Loucy (cell line): ENCODE measurements at regions not wholly inside any gene's neighbourhood (a gene's known extent, or its start where the extent isn't known, plus 50 kb on each side); places are given as distances from the start of the nearest gene placed in this dataset.

Experiments
- H2AFZ ChIP-seq: fragments of 200-600 bp; sonication (generic); 2 replicates; pipeline ENCODE4 v1.6.0; 2016; ENCODE audit warnings: antibody characterized with exemption, mild to moderate bottlenecking, low read length, moderate library complexity
- H3F3A ChIP-seq: fragments of 200-600 bp; 2 replicates; pipeline ENCODE4 v1.6.0; 2016; ENCODE audit warnings: antibody characterized with exemption, low read depth, mild to moderate bottlenecking
- H3K27me3 ChIP-seq: fragments of 200-600 bp; sonication (generic); 2 replicates; pipeline ENCODE4 v1.6.1; 2014; ENCODE audit warnings: low read length, mild to moderate bottlenecking; ENCODE audit not compliant: insufficient read depth, poor library complexity, severe bottlenecking
- H3K36me3 ChIP-seq: fragments of 200-600 bp; sonication (generic); 2 replicates; pipeline ENCODE4 v1.6.1; 2016; ENCODE audit warnings: low read length; ENCODE audit not compliant: insufficient read depth
- H3K4me1 ChIP-seq: fragments of 200-600 bp; sonication (generic); 2 replicates; pipeline ENCODE4 v1.5.1; 2014; ENCODE audit warnings: low read length, mild to moderate bottlenecking; ENCODE audit not compliant: insufficient read depth, poor library complexity, severe bottlenecking
- H3K4me2 ChIP-seq: fragments of 200-600 bp; sonication (generic); 2 replicates; pipeline ENCODE4 v1.6.0; 2014; ENCODE audit warnings: antibody characterized with exemption, low read length, low read depth, mild to moderate bottlenecking; ENCODE audit not compliant: poor library complexity, severe bottlenecking
- H3K4me3 ChIP-seq: fragments of 200-600 bp; sonication (generic); 2 replicates; pipeline ENCODE4 v1.5.1; 2014; ENCODE audit warnings: low read length, mild to moderate bottlenecking, mixed read lengths; ENCODE audit not compliant: poor library complexity, severe bottlenecking
- H3K79me2 ChIP-seq: fragments of 200-600 bp; sonication (generic); 2 replicates; pipeline ENCODE4 v1.6.1; 2014; ENCODE audit warnings: low read length; ENCODE audit not compliant: insufficient read depth
- H3K9ac ChIP-seq: fragments of 200-600 bp; sonication (generic); 2 replicates; pipeline ENCODE4 v1.6.0; 2014; ENCODE audit warnings: mild to moderate bottlenecking, low read depth, low read length, moderate library complexity; ENCODE audit not compliant: poor library complexity, severe bottlenecking
- H3K9me2 ChIP-seq: fragments of 200-600 bp; sonication (generic); replicated peaks from 2 replicates; pipeline ENCODE4 v1.6.1; 2016; ENCODE audit warnings: low read depth, low read length, mixed read lengths
- H3K9me3 ChIP-seq: fragments of 200-600 bp; sonication (generic); 2 replicates; pipeline ENCODE4 v1.6.1; 2014; ENCODE audit warnings: mild to moderate bottlenecking, antibody characterized with exemption, low read length, low read depth; ENCODE audit not compliant: insufficient read depth
- H4K20me1 ChIP-seq: fragments of 200-600 bp; sonication (generic); 2 replicates; pipeline ENCODE4 v1.6.0; 2014; ENCODE audit warnings: antibody characterized with exemption, low read length, mild to moderate bottlenecking; ENCODE audit not compliant: insufficient read depth, poor library complexity, severe bottlenecking
- EZH2phosphoT487 ChIP-seq: fragments of 200-600 bp; IDR thresholded peaks from 2 replicates; pipeline ENCODE4 v1.6.1; 2018; ENCODE audit warnings: antibody characterized with exemption, mild to moderate bottlenecking, moderate library complexity, borderline replicate concordance
- TF ChIP-seq, protein P1 (sequence below): fragments of 200-600 bp; sonication (generic); conservative IDR thresholded peaks from 2 replicates; pipeline ENCODE4 v1.5.1; 2014; ENCODE audit warnings: mild to moderate bottlenecking, antibody characterized with exemption, low read length

DNA sequence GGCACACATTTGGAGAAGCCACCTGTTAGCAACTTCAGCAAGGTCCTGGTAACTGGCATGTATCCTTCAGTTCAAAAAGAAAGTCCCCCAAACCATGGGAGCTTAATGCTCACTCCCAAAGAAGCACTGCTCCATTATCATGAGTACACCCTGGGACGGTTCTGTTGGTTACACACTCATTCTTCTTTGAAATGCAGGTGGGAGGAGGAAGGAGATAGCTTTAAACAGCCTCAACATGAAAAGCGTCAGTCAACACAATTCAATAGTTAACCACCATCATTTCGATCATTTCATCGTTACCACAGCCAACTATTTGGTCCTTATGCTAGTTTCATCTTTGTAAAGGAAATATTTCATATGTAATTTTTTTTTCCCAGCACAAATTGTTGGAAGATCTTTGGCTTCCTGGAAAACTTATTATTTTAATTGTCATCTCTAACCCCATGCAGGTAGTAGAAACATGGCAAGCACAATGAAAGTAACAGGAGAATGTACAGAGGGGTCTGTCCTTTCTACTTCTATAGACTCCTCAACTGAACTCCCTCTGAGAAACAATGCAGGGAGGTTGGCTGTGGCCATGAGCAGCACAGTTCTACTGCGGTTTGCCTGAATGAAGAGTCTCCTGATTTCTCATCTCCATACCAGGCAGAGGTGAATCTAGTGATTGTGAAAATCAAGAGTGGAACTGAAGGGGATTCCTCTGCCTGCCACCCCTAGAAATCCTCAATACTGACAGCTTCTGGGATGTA lies 196.4 kb upstream of the FOXN3 start:
- no peaks in the 10 kb centered on the region for H3K9me3 ChIP-seq
- peaks cover 79% of the 10 kb centered on the region for H3K4me1 ChIP-seq
- peaks cover 97% of the 10 kb centered on the region for H3K79me2 ChIP-seq
- TF ChIP-seq, protein P1, sequence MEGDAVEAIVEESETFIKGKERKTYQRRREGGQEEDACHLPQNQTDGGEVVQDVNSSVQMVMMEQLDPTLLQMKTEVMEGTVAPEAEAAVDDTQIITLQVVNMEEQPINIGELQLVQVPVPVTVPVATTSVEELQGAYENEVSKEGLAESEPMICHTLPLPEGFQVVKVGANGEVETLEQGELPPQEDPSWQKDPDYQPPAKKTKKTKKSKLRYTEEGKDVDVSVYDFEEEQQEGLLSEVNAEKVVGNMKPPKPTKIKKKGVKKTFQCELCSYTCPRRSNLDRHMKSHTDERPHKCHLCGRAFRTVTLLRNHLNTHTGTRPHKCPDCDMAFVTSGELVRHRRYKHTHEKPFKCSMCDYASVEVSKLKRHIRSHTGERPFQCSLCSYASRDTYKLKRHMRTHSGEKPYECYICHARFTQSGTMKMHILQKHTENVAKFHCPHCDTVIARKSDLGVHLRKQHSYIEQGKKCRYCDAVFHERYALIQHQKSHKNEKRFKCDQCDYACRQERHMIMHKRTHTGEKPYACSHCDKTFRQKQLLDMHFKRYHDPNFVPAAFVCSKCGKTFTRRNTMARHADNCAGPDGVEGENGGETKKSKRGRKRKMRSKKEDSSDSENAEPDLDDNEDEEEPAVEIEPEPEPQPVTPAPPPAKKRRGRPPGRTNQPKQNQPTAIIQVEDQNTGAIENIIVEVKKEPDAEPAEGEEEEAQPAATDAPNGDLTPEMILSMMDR: no peak
- no peak for TF ChIP-seq EZH2phosphoT487
- no peaks in the 10 kb centered on the region for H4K20me1 ChIP-seq
- peak overlapping the region; percentile 77 for H3K4me3 ChIP-seq
- H3K4me2 ChIP-seq: peak overlapping the region; percentile 89
- no peaks in the 10 kb centered on the region; the same call in 1 of the 2 replicates for H3F3A ChIP-seq
- peak overlapping the region; percentile 81 for H3K9ac ChIP-seq
- H3K36me3 ChIP-seq: no peaks in the 10 kb centered on the region
- H3K27me3 ChIP-seq: no peaks in the 10 kb centered on the region
- no peak overlapping the region for H2AFZ ChIP-seq
- H3K9me2 ChIP-seq: no peaks in the 10 kb centered on the region

DNA sequence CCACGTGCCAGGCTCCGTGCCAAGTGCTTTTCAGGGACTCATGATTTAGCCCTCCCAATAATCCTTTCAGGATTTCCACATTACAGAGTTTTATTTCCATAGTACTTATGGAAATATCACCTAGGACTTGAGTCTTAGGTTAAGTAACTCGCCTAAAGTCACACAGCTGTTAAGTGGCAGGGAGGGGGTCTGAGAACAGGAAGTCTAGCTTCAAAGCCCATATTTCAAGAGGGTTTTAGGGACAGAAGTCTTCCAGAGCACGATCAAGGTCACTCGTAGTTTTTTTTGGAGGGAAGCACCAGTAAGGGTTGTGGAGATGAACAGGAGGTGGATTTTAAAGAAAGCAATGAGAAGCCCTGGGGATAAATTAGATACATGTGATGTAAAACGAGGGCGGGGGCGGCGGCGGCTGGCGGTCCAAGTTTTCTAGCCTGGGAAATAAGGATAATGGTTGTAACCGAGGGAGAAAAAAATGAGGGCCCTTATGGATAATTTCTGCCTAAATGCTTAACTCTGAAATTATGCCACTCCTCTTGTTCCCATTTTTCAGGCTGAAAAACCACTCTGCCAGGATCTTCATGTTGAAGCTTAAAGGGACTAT lies 192.6 kb upstream of the FOXN3 start:
- H4K20me1 ChIP-seq: no peaks in the 10 kb centered on the region
- peak overlapping the region; percentile 1 for H3K4me3 ChIP-seq
- peaks cover 9% of the 10 kb centered on the region for H3K9me3 ChIP-seq
- H3K79me2 ChIP-seq: peaks cover 91% of the 10 kb centered on the region
- H3K27me3 ChIP-seq: no peaks in the 10 kb centered on the region
- H3K36me3 ChIP-seq: no peaks in the 10 kb centered on the region
- H3F3A ChIP-seq: no peaks in the 10 kb centered on the region
- H3K4me1 ChIP-seq: peaks cover 49% of the 10 kb centered on the region
- peak overlapping the region; percentile 7 for H3K4me2 ChIP-seq
- TF ChIP-seq, protein P1: no peak
- no peak for TF ChIP-seq EZH2phosphoT487
- no peak overlapping the region for H3K9ac ChIP-seq
- H2AFZ ChIP-seq: no peak overlapping the region
- H3K9me2 ChIP-seq: no peaks in the 10 kb centered on the region

DNA sequence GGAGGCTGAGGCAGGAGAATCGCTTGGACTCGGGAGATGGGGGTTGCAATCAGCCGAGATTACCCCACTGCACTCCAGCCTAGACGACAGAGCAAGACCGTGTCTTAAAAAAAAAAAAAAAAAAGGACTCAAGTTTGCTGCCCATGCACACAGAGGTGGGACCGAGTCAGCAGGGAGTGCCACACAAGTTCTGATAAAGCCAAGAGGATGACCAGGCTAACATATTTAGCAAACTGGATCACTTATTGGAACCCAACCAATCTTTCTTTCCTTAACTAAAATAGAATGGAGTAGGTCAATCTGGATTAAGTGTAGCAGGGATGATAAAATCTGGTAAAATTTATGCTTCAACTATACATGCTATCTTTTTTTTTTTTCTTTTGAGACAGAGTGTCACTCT lies 190.4 kb upstream of the FOXN3 start:
- peaks cover 90% of the 10 kb centered on the region for H3K79me2 ChIP-seq
- H4K20me1 ChIP-seq: no peaks in the 10 kb centered on the region
- H3K4me2 ChIP-seq: no peak overlapping the region
- H3K4me1 ChIP-seq: peaks cover 44% of the 10 kb centered on the region
- TF ChIP-seq EZH2phosphoT487: no peak
- TF ChIP-seq, protein P1: no peak
- no peak overlapping the region for H2AFZ ChIP-seq
- H3F3A ChIP-seq: no peaks in the 10 kb centered on the region
- H3K9me2 ChIP-seq: no peaks in the 10 kb centered on the region
- H3K27me3 ChIP-seq: no peaks in the 10 kb centered on the region
- H3K4me3 ChIP-seq: no peak overlapping the region
- H3K9me3 ChIP-seq: peaks cover 9% of the 10 kb centered on the region
- no peaks in the 10 kb centered on the region for H3K36me3 ChIP-seq
- H3K9ac ChIP-seq: no peak overlapping the region
